OCI-LY3 (cell line): ENCODE measurements at regions not wholly inside any gene's neighbourhood (a gene's known extent, or its start where the extent isn't known, plus 50 kb on each side); places are given as distances from the start of the nearest gene placed in this dataset.

Source experiments
- EZH2phosphoT487 ChIP-seq: fragments of 200-600 bp; shearing (Covaris generic); IDR thresholded peaks from 2 replicates; pipeline ENCODE4 v1.6.1; 2018; ENCODE audit warnings: antibody characterized with exemption, mixed run types, low read depth
- TF ChIP-seq, protein P1 (sequence below): fragments of 200-600, 300-600 bp; sonication (generic); IDR thresholded peaks from 2 replicates; pipeline ENCODE4 v1.5.1; 2014; ENCODE audit warnings: antibody characterized with exemption, low read length, low read depth

DNA sequence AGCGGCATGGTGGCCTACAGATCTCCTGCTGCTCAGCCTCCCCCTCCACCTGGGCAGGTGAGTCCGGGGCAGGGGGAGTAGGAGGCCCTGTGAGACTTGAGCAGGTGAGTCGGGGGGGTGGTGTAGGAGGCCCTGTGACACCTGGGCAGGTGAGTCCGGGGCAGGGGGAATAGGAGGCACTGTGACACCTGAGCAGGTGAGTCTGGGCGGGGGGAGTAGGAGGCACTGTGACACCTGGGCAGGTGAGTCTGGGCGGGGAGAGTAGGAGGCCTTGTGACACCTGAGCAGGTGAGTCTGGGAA is 299.3 kb downstream of the BRD1 start:
- TF ChIP-seq, protein P1, sequence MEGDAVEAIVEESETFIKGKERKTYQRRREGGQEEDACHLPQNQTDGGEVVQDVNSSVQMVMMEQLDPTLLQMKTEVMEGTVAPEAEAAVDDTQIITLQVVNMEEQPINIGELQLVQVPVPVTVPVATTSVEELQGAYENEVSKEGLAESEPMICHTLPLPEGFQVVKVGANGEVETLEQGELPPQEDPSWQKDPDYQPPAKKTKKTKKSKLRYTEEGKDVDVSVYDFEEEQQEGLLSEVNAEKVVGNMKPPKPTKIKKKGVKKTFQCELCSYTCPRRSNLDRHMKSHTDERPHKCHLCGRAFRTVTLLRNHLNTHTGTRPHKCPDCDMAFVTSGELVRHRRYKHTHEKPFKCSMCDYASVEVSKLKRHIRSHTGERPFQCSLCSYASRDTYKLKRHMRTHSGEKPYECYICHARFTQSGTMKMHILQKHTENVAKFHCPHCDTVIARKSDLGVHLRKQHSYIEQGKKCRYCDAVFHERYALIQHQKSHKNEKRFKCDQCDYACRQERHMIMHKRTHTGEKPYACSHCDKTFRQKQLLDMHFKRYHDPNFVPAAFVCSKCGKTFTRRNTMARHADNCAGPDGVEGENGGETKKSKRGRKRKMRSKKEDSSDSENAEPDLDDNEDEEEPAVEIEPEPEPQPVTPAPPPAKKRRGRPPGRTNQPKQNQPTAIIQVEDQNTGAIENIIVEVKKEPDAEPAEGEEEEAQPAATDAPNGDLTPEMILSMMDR: no peak
- no peak for TF ChIP-seq EZH2phosphoT487
